Upper lobe of left lung (tissue), 4 donors: ENCODE measurements at regions not wholly inside any gene's neighbourhood (a gene's known extent, or its start where the extent isn't known, plus 50 kb on each side); places are given as distances from the start of the nearest gene placed in this dataset.

Experiments
- EP300 ChIP-seq, 4 donors: sonication (generic); formaldehyde crosslinking; IDR thresholded peaks; one replicate each; pipeline ENCODE4 v1.5.1; 2017; ENCODE audit warnings: antibody characterized with exemption in 4 of 4, control low read depth in 2 of 4
- TF ChIP-seq, protein P1 (sequence below), 6 experiments: fragments of 450-650 bp in 4 of 6; fragments of 200-600 bp in 2 of 6; sonication (generic) in 2 of 6; IDR thresholded peaks; one replicate each; pipeline ENCODE4 v1.5.1; 2016 to 2019; ENCODE audit warnings: antibody characterized with exemption in 6 of 6

- TF ChIP-seq, protein P1, sequence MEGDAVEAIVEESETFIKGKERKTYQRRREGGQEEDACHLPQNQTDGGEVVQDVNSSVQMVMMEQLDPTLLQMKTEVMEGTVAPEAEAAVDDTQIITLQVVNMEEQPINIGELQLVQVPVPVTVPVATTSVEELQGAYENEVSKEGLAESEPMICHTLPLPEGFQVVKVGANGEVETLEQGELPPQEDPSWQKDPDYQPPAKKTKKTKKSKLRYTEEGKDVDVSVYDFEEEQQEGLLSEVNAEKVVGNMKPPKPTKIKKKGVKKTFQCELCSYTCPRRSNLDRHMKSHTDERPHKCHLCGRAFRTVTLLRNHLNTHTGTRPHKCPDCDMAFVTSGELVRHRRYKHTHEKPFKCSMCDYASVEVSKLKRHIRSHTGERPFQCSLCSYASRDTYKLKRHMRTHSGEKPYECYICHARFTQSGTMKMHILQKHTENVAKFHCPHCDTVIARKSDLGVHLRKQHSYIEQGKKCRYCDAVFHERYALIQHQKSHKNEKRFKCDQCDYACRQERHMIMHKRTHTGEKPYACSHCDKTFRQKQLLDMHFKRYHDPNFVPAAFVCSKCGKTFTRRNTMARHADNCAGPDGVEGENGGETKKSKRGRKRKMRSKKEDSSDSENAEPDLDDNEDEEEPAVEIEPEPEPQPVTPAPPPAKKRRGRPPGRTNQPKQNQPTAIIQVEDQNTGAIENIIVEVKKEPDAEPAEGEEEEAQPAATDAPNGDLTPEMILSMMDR (IDR thresholded peaks at IDR 0.05): no peak
- TF ChIP-seq EP300 (IDR thresholded peaks at IDR 0.05): no peak
Measured at GRCh38 chr18:64379662-64380061, 230.8 kb upstream of the LINC00305 start.
